Peyer's patch (tissue), 4 donors: ENCODE measurements at regions not wholly inside any gene's neighbourhood (a gene's known extent, or its start where the extent isn't known, plus 50 kb on each side); places are given as distances from the start of the nearest gene placed in this dataset.

Source experiments
- CTCF ChIP-seq, 6 experiments: fragments of 450-650 bp in 4 of 6; fragments of 200-600 bp in 2 of 6; sonication (generic) in 1 of 6; IDR thresholded peaks; one replicate each; pipeline ENCODE4 v1.5.1; 2017 to 2019; ENCODE audit warnings: antibody characterized with exemption in 6 of 6, mild to moderate bottlenecking in 3 of 6, moderate library complexity in 1 of 6
- POLR2A ChIP-seq, 2 donors: fragments of 450-650 bp; IDR thresholded peaks; one replicate each; pipeline ENCODE4 v1.5.1; 2017; ENCODE audit warnings: antibody characterized with exemption in 2 of 2, mild to moderate bottlenecking in 2 of 2, moderate library complexity in 2 of 2

DNA sequence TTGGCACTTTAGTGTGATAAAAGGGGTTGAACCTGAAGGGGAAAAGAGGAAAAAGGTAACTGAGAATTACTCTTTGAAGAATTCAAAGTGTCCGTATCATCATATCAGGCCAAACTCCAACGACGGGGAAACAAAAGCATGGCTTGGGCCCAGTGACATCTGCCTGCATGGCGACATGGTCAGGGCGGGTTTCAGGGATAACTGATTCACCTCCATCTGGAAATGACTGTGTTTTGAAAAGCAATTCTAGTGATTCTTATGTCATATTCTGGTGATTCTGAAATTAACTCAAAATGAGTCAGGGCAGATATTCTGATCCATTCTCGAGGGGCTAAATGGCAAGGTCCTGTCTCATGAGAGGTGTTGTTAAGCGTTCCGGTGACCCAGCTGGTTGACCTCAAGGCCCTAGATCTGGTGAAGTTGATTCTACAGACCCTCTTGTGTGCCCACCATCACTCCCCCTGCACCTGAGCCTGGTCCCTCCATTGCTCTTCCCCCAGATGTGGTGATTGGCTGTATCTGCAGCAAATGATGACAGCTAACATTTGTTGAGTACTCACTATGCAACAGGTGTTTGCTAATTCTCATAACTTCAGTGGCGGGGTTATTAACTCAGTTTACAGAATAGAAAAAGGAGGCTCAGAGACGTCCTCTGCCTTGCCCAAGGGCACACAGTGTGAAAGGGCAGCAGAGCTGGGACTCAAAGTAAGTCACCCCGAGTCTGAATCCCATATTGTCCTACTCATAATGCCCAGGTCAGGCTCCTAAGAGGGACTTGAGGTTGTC lies 251.8 kb downstream of the MAF start:
- TF ChIP-seq CTCF (IDR thresholded peaks at IDR 0.05) (no peak), POLR2A (IDR thresholded peaks at IDR 0.05) (no peak)
